ENCODE measurements at regions not wholly inside any gene's neighbourhood (a gene's known extent, or its start where the extent isn't known, plus 50 kb on each side); places are given as distances from the start of the nearest gene placed in this dataset.

DNA sequence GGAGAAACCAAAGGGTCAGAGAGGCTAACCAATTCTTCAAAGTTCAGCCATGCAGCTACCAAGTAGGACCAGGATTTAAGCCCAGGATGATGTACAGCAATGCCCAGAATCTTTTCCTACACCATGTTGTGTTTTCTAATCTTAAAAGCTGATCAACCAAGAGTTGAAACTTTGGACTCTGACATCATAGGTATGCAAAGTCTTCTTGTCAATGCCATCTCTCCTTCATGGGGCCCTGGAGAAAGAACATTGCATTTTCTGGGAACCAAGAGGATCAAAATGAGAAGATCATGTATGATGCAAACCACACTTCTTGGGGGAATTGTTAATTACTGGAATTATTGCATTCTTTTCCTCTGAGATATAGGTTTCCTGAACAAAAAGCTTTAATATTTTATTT, 54.4 kb upstream of the XPA start:
- Histone ChIP-seq H3K4me3 (no peak overlapping the region), H3K4me2 (ENCODE audit: insufficient read depth, low read length) (no peak overlapping the region), H3K27ac (ENCODE audit: extremely low read depth, low read depth, low read length) (no peak overlapping the region), H2AFZ (ENCODE audit: low read depth, low read length) (no peak overlapping the region), H3K27me3 (ENCODE audit: control insufficient read depth in 2 of 2, insufficient read depth in 2 of 2, low read length in 2 of 2) (peaks cover 0 to 18% of the 10 kb centered on the region in 2 experiments; a peak in 4 of 5 replicates), H3K9me3 (replicated peaks; ENCODE audit: control insufficient read depth, insufficient read depth, low read depth, low read length) (no peaks in the 10 kb centered on the region), H3K4me1 (replicated peaks in 1 of 2; ENCODE audit: control insufficient read depth in 2 of 2, insufficient read depth in 2 of 2, low read length in 2 of 2) (no peaks in the 10 kb centered on the region), H4K20me1 (replicated peaks; ENCODE audit: control insufficient read depth, insufficient read depth, low read length) (no peaks in the 10 kb centered on the region), H3K36me3 (ENCODE audit: control insufficient read depth, insufficient read depth, low read length) (no peaks in the 10 kb centered on the region), H3K9ac (ENCODE audit: insufficient read depth in 1 of 2, low read depth in 2 of 2, low read length in 2 of 2) (no peak overlapping the region), H3K79me2 (ENCODE audit: control insufficient read depth, insufficient read depth, low read length) (no peaks in the 10 kb centered on the region), H3K9me1 (ENCODE audit: control insufficient read depth, insufficient read depth, low read length) (no peaks in the 10 kb centered on the region)
- POLR2A ChIA-PET = interaction anchor here (1.5 to 1.6 kb wide), 2 partner anchors 11 to 15 kb away, joined by 4 read pairs; no protein-coding TSS in a partner anchor
- in situ Hi-C loops (cut with MboI) = no loop called here
- TF ChIP-seq BACH1 (tag; IDR thresholded peaks at IDR 0.05) = no peak
- TF ChIP-seq, protein P1, sequence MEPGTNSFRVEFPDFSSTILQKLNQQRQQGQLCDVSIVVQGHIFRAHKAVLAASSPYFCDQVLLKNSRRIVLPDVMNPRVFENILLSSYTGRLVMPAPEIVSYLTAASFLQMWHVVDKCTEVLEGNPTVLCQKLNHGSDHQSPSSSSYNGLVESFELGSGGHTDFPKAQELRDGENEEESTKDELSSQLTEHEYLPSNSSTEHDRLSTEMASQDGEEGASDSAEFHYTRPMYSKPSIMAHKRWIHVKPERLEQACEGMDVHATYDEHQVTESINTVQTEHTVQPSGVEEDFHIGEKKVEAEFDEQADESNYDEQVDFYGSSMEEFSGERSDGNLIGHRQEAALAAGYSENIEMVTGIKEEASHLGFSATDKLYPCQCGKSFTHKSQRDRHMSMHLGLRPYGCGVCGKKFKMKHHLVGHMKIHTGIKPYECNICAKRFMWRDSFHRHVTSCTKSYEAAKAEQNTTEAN (CRISPR knock-in tag; IDR thresholded peaks at IDR 0.05) = no peak
- no peak for TF ChIP-seq ZNF184 (CRISPR knock-in tag; IDR thresholded peaks at IDR 0.05)
- no peak for TF ChIP-seq PHF20 (IDR thresholded peaks at IDR 0.05; ENCODE audit: partially characterized antibody)
- no peak for TF ChIP-seq ZNF707 (CRISPR knock-in tag; conservative IDR thresholded peaks at IDR 0.05)
- TF ChIP-seq ZNF324 (CRISPR knock-in tag; IDR thresholded peaks at IDR 0.05) = no peak
- no peak for TF ChIP-seq ZNF143 (CRISPR knock-in tag; IDR thresholded peaks at IDR 0.05)
- no peak for TF ChIP-seq ZNF121 (CRISPR knock-in tag; conservative IDR thresholded peaks at IDR 0.05)
- no peak for TF ChIP-seq JUND (IDR thresholded peaks at IDR 0.05; ENCODE audit: borderline replicate concordance, low read depth, low read length)
- TF ChIP-seq JUND (tag; IDR thresholded peaks at IDR 0.05; ENCODE audit: borderline replicate concordance, low read depth, low read length) = no peak
- TF ChIP-seq CSDE1 (IDR thresholded peaks at IDR 0.05) = no peak
- no peak for TF ChIP-seq ZNF511 (CRISPR knock-in tag; IDR thresholded peaks at IDR 0.05)
- no peak for TF ChIP-seq ZFP36 (IDR thresholded peaks at IDR 0.05; ENCODE audit: low read depth, low read length, partially characterized antibody)
- no peak for TF ChIP-seq MYBL2 (IDR thresholded peaks at IDR 0.05; ENCODE audit: low read depth)
- no peak for TF ChIP-seq MYBL2 (CRISPR knock-in tag; IDR thresholded peaks at IDR 0.05; ENCODE audit: borderline replicate concordance)
- no peak for TF ChIP-seq SLC30A9 (CRISPR knock-in tag; IDR thresholded peaks at IDR 0.05)
- ATAC-seq = no peak
- CTCF ChIA-PET (ENCODE audit: low intra/inter-chr PET ratio) = no interaction called here
- no peak for DNase-seq (ENCODE audit: extremely low read depth in 1 of 4, low spot score in 3 of 4)
- FAIRE-seq = no peak
- no TSS peak for BruUV-seq (replicated peaks)
- intact Hi-C loops (cut with micrococcal nuclease) = no loop called here
